CD4-positive, alpha-beta memory T cell (primary cell): ENCODE measurements at regions not wholly inside any gene's neighbourhood (a gene's known extent, or its start where the extent isn't known, plus 50 kb on each side); places are given as distances from the start of the nearest gene placed in this dataset.

Source experiments
- CTCF ChIA-PET: fragments of 350-600 bp; sonication (Branson Sonifier 250); formaldehyde crosslinking; loops from one replicate; lab custom pipeline; 2021; ENCODE audit warnings: inconsistent platforms; ENCODE audit not compliant: partially characterized antibody; lab: Charles Lee
- POLR2A ChIA-PET: fragments of 350-600 bp; sonication (Branson Sonifier 250); formaldehyde crosslinking; loops from one replicate; lab custom pipeline; 2021; ENCODE audit not compliant: partially characterized antibody; lab: Charles Lee
- DNase-seq, 5 donors: peaks; one replicate each; pipeline versions ENCODE4 v3.0.0 to v3.0.0-alpha.2; 2020 to 2022; ENCODE audit warnings: mixed read lengths in 1 of 5
- H3K27ac ChIP-seq: one replicate; pipeline ENCODE4 v1.7.0; 2013; ENCODE audit warnings: low read depth, low read length
- H3K27me3 ChIP-seq: 2 replicates; pipeline ENCODE4 v1.7.0; 2013; ENCODE audit warnings: mild to moderate bottlenecking, low read length, moderate library complexity; ENCODE audit not compliant: insufficient read depth
- H3K36me3 ChIP-seq: 2 replicates; pipeline ENCODE4 v1.7.0; 2013; ENCODE audit warnings: mild to moderate bottlenecking, low read length, moderate library complexity; ENCODE audit not compliant: insufficient read depth
- H3K4me1 ChIP-seq: 2 replicates; pipeline ENCODE4 v1.7.0; 2013; ENCODE audit warnings: mild to moderate bottlenecking, low read length, moderate library complexity; ENCODE audit not compliant: insufficient read depth
- H3K4me3 ChIP-seq, 2 donors: one replicate each; pipeline ENCODE4 v1.7.0; 2013; ENCODE audit warnings: low read length in 2 of 2, mild to moderate bottlenecking in 1 of 2
- H3K9me3 ChIP-seq, 2 donors: one replicate each; pipeline ENCODE4 v1.7.0; 2013; ENCODE audit warnings: low read length in 2 of 2, control low read depth in 1 of 2; ENCODE audit not compliant: control insufficient read depth in 1 of 2
- H3K27ac Mint-ChIP-seq, 7 donors: one replicate each; pipeline ENCODE4 v1.8.0; 2020 to 2021; ENCODE audit warnings: mixed read lengths in 7 of 7, mild to moderate bottlenecking in 6 of 7, inconsistent platforms in 3 of 7, moderate library complexity in 3 of 7
- H3K27me3 Mint-ChIP-seq, 2 donors: one replicate each; pipeline ENCODE4 v1.8.0; 2020 to 2021; ENCODE audit warnings: mixed read lengths in 2 of 2
- H3K36me3 Mint-ChIP-seq, 2 donors: one replicate each; pipeline ENCODE4 v1.8.0; 2020 to 2021; ENCODE audit warnings: mixed read lengths in 2 of 2, inconsistent platforms in 1 of 2, mild to moderate bottlenecking in 1 of 2
- H3K4me1 Mint-ChIP-seq, 4 donors: one replicate each; pipeline ENCODE4 v1.8.0; 2020 to 2021; ENCODE audit warnings: mixed read lengths in 4 of 4, mild to moderate bottlenecking in 1 of 4
- H3K4me3 Mint-ChIP-seq, 8 donors: one replicate each; pipeline ENCODE4 v1.8.0; 2020 to 2021; ENCODE audit warnings: mixed read lengths in 8 of 8, mild to moderate bottlenecking in 7 of 8, moderate library complexity in 6 of 8, inconsistent platforms in 3 of 8
- H3K9me3 Mint-ChIP-seq, 8 donors: one replicate each; pipeline ENCODE4 v1.8.0; 2020 to 2021; ENCODE audit warnings: mixed read lengths in 8 of 8, mild to moderate bottlenecking in 5 of 8, inconsistent platforms in 3 of 8, moderate library complexity in 1 of 8
- intact Hi-C: fragments of 100-400 bp; cut with micrococcal nuclease; formaldehyde crosslinking; loops from one replicate; pipeline ENCODE4 v1.15.1; 2023

- POLR2A ChIA-PET = no interaction called here
- Histone ChIP-seq H3K36me3 (no peaks in the 10 kb centered on the region), H3K27ac (no peak overlapping the region), H3K4me1 (no peaks in the 10 kb centered on the region), H3K4me3 (no peak overlapping the region), H3K9me3 (no peaks in the 10 kb centered on the region), H3K27me3 (no peaks in the 10 kb centered on the region)
- CTCF ChIA-PET = interaction anchor here (0.9 kb wide), 1 partner anchor 17 kb away, joined by 3 read pairs; no protein-coding TSS in a partner anchor
- H3K4me3 Mint-ChIP-seq = no peak overlapping the region
- H3K27ac Mint-ChIP-seq = no peak overlapping the region
- no peaks in the 10 kb centered on the region for H3K4me1 Mint-ChIP-seq
- peaks cover 0 to 2% of the 10 kb centered on the region in 2 donors for H3K27me3 Mint-ChIP-seq
- intact Hi-C loops = no loop called here
- H3K9me3 Mint-ChIP-seq = no peaks in the 10 kb centered on the region
- DNase-seq = no peak
- H3K36me3 Mint-ChIP-seq = no peaks in the 10 kb centered on the region
These were observed 199.4 kb downstream of the ANAPC1 start for GRCh38 chr2:111684611-111685010.

- no peaks in the 10 kb centered on the region for H3K9me3 ChIP-seq
- no peak overlapping the region for H3K4me3 ChIP-seq
- ChIA-PET CTCF (no interaction called here), POLR2A (no interaction called here)
- H3K36me3 ChIP-seq = no peaks in the 10 kb centered on the region
- H3K27ac ChIP-seq = no peak overlapping the region
- H3K27ac Mint-ChIP-seq = no peak overlapping the region
- H3K36me3 Mint-ChIP-seq = no peaks in the 10 kb centered on the region
- H3K9me3 Mint-ChIP-seq = no peaks in the 10 kb centered on the region
- H3K4me3 Mint-ChIP-seq = no peak overlapping the region
- intact Hi-C loops = no loop called here
- H3K27me3 ChIP-seq = no peaks in the 10 kb centered on the region
- H3K4me1 ChIP-seq = no peaks in the 10 kb centered on the region
- DNase-seq = no peak
- no peaks in the 10 kb centered on the region for H3K4me1 Mint-ChIP-seq
- H3K27me3 Mint-ChIP-seq = peaks cover 0 to 2% of the 10 kb centered on the region in 2 donors
These were observed 198.7 kb downstream of the ANAPC1 start for GRCh38 chr2:111685342-111685741.

- intact Hi-C loops = no loop called here
- Histone ChIP-seq H3K36me3 (no peaks in the 10 kb centered on the region), H3K27me3 (no peaks in the 10 kb centered on the region), H3K4me1 (no peaks in the 10 kb centered on the region), H3K4me3 (no peak overlapping the region), H3K9me3 (no peaks in the 10 kb centered on the region), H3K27ac (no peak overlapping the region)
- Mint-ChIP-seq H3K9me3 (no peaks in the 10 kb centered on the region), H3K27ac (peak overlapping the region in 1 of 7 donors; percentile 48), H3K4me1 (no peaks in the 10 kb centered on the region), H3K27me3 (no peaks in the 10 kb centered on the region), H3K4me3 (no peak overlapping the region), H3K36me3 (no peaks in the 10 kb centered on the region)
- no peak for DNase-seq
- ChIA-PET CTCF (interaction anchor here (1.9 kb wide), 1 partner anchor 15 kb away, joined by 6 read pairs; no protein-coding TSS in a partner anchor), POLR2A (no interaction called here)
These were observed 197.0 kb downstream of the ANAPC1 start for GRCh38 chr2:111686994-111687393.

- intact Hi-C loops = no loop called here
- no peak overlapping the region for H3K27ac ChIP-seq
- no peaks in the 10 kb centered on the region for H3K36me3 ChIP-seq
- no peaks in the 10 kb centered on the region for H3K9me3 ChIP-seq
- H3K27me3 Mint-ChIP-seq = no peaks in the 10 kb centered on the region
- H3K27me3 ChIP-seq = no peaks in the 10 kb centered on the region
- H3K4me3 Mint-ChIP-seq = no peak overlapping the region
- H3K4me1 Mint-ChIP-seq = no peaks in the 10 kb centered on the region
- ChIA-PET POLR2A (no interaction called here), CTCF (interaction anchor here (1.9 kb wide), 1 partner anchor 14 kb away, joined by 6 read pairs; no protein-coding TSS in a partner anchor)
- H3K4me1 ChIP-seq = no peaks in the 10 kb centered on the region
- no peak overlapping the region for H3K4me3 ChIP-seq
- H3K36me3 Mint-ChIP-seq = no peaks in the 10 kb centered on the region
- H3K27ac Mint-ChIP-seq = no peak overlapping the region
- no peaks in the 10 kb centered on the region for H3K9me3 Mint-ChIP-seq
- no peak for DNase-seq
These were observed 196.1 kb downstream of the ANAPC1 start for GRCh38 chr2:111687911-111688310.

- H3K9me3 ChIP-seq = no peaks in the 10 kb centered on the region
- H3K27ac ChIP-seq = no peak overlapping the region
- intact Hi-C loops = no loop called here
- ChIA-PET CTCF (interaction anchor here (1.9 kb wide), 1 partner anchor 14 kb away, joined by 6 read pairs; no protein-coding TSS in a partner anchor), POLR2A (no interaction called here)
- no peaks in the 10 kb centered on the region for H3K9me3 Mint-ChIP-seq
- DNase-seq = no peak
- no peak overlapping the region for H3K4me3 ChIP-seq
- no peaks in the 10 kb centered on the region for H3K4me1 ChIP-seq
- H3K27ac Mint-ChIP-seq = no peak overlapping the region
- H3K4me3 Mint-ChIP-seq = no peak overlapping the region
- no peaks in the 10 kb centered on the region for H3K27me3 Mint-ChIP-seq
- no peaks in the 10 kb centered on the region for H3K36me3 ChIP-seq
- no peaks in the 10 kb centered on the region for H3K27me3 ChIP-seq
- no peaks in the 10 kb centered on the region for H3K36me3 Mint-ChIP-seq
- H3K4me1 Mint-ChIP-seq = no peaks in the 10 kb centered on the region
These were observed 195.5 kb downstream of the ANAPC1 start for GRCh38 chr2:111688482-111688881.

GRCh38 chr2:111689174-111689573, 194.8 kb downstream of the ANAPC1 start:
- Histone ChIP-seq H3K27me3 (no peaks in the 10 kb centered on the region), H3K9me3 (no peaks in the 10 kb centered on the region), H3K4me1 (no peaks in the 10 kb centered on the region), H3K4me3 (no peak overlapping the region), H3K27ac (no peak overlapping the region), H3K36me3 (no peaks in the 10 kb centered on the region)
- Mint-ChIP-seq H3K27me3 (no peaks in the 10 kb centered on the region), H3K36me3 (no peaks in the 10 kb centered on the region), H3K9me3 (peaks cover 0 to 2% (median 0%) of the 10 kb centered on the region in 8 donors), H3K4me1 (no peaks in the 10 kb centered on the region), H3K27ac (no peak overlapping the region), H3K4me3 (no peak overlapping the region)
- intact Hi-C loops = no loop called here
- CTCF ChIA-PET = no interaction called here
- no peak for DNase-seq
- POLR2A ChIA-PET = no interaction called here

GRCh38 chr2:111689941-111690340, 194.1 kb downstream of the ANAPC1 start:
- DNase-seq = no peak
- no peak overlapping the region for H3K4me3 ChIP-seq
- Mint-ChIP-seq H3K27me3 (no peaks in the 10 kb centered on the region), H3K27ac (no peak overlapping the region), H3K4me3 (no peak overlapping the region), H3K4me1 (no peaks in the 10 kb centered on the region), H3K9me3 (peaks cover 0 to 2% (median 0%) of the 10 kb centered on the region in 8 donors), H3K36me3 (no peaks in the 10 kb centered on the region)
- no peaks in the 10 kb centered on the region for H3K27me3 ChIP-seq
- POLR2A ChIA-PET = no interaction called here
- no peak overlapping the region for H3K27ac ChIP-seq
- no peaks in the 10 kb centered on the region for H3K4me1 ChIP-seq
- H3K9me3 ChIP-seq = no peaks in the 10 kb centered on the region
- CTCF ChIA-PET = interaction anchor here (1.5 kb wide), 1 partner anchor 12 kb away, joined by 5 read pairs; no protein-coding TSS in a partner anchor
- H3K36me3 ChIP-seq = no peaks in the 10 kb centered on the region
- intact Hi-C loops = no loop called here
